ENCODE measurements at regions not wholly inside any gene's neighbourhood (a gene's known extent, or its start where the extent isn't known, plus 50 kb on each side); places are given as distances from the start of the nearest gene placed in this dataset.
A peak's percentile ranks its signal among the peaks of the same experiment; 100 is the strongest.

- DNase-seq = no peak
Observed at GRCh38 chr2:155115846-155116245, 417.4 kb downstream of the KCNJ3 start.

- no peak for DNase-seq
Observed at GRCh38 chr2:155111070-155111469, 412.6 kb downstream of the KCNJ3 start.

GRCh38 chr2:155109527-155109926, 411.0 kb downstream of the KCNJ3 start:
- DNase-seq = no peak

- no peak for DNase-seq
Observed at GRCh38 chr2:155100261-155100660, 401.8 kb downstream of the KCNJ3 start.

GRCh38 chr2:155099784-155100183, 401.3 kb downstream of the KCNJ3 start:
- no peak for DNase-seq

- DNase-seq = no peak
Observed at GRCh38 chr2:155095613-155096012, 397.1 kb downstream of the KCNJ3 start.

- no peak for DNase-seq
Observed at GRCh38 chr2:155080373-155080772, 381.9 kb downstream of the KCNJ3 start.

GRCh38 chr2:155070489-155070888, 372.0 kb downstream of the KCNJ3 start:
- DNase-seq = no peak

GRCh38 chr2:155062922-155063258, 364.4 kb downstream of the KCNJ3 start:
- no peak for DNase-seq

GRCh38 chr2:155062250-155062921, 363.9 kb downstream of the KCNJ3 start:
- DNase-seq = no peak

- DNase-seq = no peak
Observed at GRCh38 chr2:155060896-155061295, 362.4 kb downstream of the KCNJ3 start.

- DNase-seq = no peak
Observed at GRCh38 chr2:155054712-155055111, 356.2 kb downstream of the KCNJ3 start.

GRCh38 chr2:155043097-155043496, 344.6 kb downstream of the KCNJ3 start:
- DNase-seq = no peak

- no peak for DNase-seq
Observed at GRCh38 chr2:155035308-155035707, 336.8 kb downstream of the KCNJ3 start.

- DNase-seq = no peak
Observed at GRCh38 chr2:155033652-155034051, 335.2 kb downstream of the KCNJ3 start.

- DNase-seq = no peak
Observed at GRCh38 chr2:155030296-155030695, 331.8 kb downstream of the KCNJ3 start.

GRCh38 chr2:155026651-155027174, 328.2 kb downstream of the KCNJ3 start:
- no peak for DNase-seq

- DNase-seq = no peak
Observed at GRCh38 chr2:155023674-155024073, 325.2 kb downstream of the KCNJ3 start.

GRCh38 chr2:155022531-155022930, 324.0 kb downstream of the KCNJ3 start:
- DNase-seq = no peak

- peak; percentile 74 for DNase-seq
Observed at GRCh38 chr2:155021618-155022017, 323.1 kb downstream of the KCNJ3 start.

GRCh38 chr2:155020246-155020645, 321.8 kb downstream of the KCNJ3 start:
- no peak for DNase-seq

GRCh38 chr2:155010925-155011324, 312.4 kb downstream of the KCNJ3 start:
- DNase-seq = no peak

- DNase-seq = no peak
Observed at GRCh38 chr2:154995361-154995760, 296.9 kb downstream of the KCNJ3 start.

- peak; percentile 20 for DNase-seq
Observed at GRCh38 chr2:154992826-154993225, 294.3 kb downstream of the KCNJ3 start.

- DNase-seq = no peak
Observed at GRCh38 chr2:154978710-154979109, 280.2 kb downstream of the KCNJ3 start.
